ENCODE measurements at regions not wholly inside any gene's neighbourhood (a gene's known extent, or its start where the extent isn't known, plus 50 kb on each side); places are given as distances from the start of the nearest gene placed in this dataset.
"Not testable (repeated sequence)": the region's sequence is repeated elsewhere in the genome, so short reads cannot be mapped to it uniquely, and the experiment has no call there.

GRCh38 chr9:30289435-30289834 is 2095.0 kb upstream of the ACO1 start:
- no peaks in the 10 kb centered on the region for H3K36me3 ChIP-seq
- DNase-seq, result no peak
- no peak for TF ChIP-seq POLR2A (IDR thresholded peaks at IDR 0.05)
- no peak for TF ChIP-seq POLR2AphosphoS5 (IDR thresholded peaks at IDR 0.05)
- TF ChIP-seq EP300 (IDR thresholded peaks at IDR 0.05), result no peak
- TF ChIP-seq, protein P1, sequence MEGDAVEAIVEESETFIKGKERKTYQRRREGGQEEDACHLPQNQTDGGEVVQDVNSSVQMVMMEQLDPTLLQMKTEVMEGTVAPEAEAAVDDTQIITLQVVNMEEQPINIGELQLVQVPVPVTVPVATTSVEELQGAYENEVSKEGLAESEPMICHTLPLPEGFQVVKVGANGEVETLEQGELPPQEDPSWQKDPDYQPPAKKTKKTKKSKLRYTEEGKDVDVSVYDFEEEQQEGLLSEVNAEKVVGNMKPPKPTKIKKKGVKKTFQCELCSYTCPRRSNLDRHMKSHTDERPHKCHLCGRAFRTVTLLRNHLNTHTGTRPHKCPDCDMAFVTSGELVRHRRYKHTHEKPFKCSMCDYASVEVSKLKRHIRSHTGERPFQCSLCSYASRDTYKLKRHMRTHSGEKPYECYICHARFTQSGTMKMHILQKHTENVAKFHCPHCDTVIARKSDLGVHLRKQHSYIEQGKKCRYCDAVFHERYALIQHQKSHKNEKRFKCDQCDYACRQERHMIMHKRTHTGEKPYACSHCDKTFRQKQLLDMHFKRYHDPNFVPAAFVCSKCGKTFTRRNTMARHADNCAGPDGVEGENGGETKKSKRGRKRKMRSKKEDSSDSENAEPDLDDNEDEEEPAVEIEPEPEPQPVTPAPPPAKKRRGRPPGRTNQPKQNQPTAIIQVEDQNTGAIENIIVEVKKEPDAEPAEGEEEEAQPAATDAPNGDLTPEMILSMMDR (IDR thresholded peaks at IDR 0.05), result no peak
- no peak overlapping the region for H3K27ac ChIP-seq
- intact Hi-C loops (cut with DNase I), result no loop called here
- no peak overlapping the region for H3K4me3 ChIP-seq
- H3K4me1 ChIP-seq, result no peaks in the 10 kb centered on the region
- H3K27me3 ChIP-seq, result no peaks in the 10 kb centered on the region
- WGBS, 2 donors, result 57 to 76% methylated on average over 2 of the region's 2 CpGs
- no peaks in the 10 kb centered on the region for H3K9me3 ChIP-seq

DNA sequence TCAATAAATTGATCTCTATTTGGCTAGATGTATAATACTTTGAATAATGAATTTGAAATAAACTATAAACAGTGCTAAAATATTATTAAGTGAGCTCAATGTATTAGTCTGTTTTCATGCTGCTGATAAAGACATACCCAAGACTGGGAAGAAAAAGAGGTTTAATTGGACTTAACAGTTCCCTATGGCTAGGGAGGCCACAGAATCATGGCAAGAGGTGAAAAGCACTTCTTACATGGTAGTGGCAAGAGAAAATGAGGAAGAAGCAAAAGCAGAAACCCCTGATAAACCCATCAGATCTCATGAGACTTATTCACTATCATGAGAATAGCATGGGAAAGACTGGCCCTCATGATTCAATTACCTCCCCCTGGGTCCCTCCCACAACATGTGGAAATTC is 2092.4 kb upstream of the ACO1 start:
- intact Hi-C loops (cut with DNase I); H3K36me3 ChIP-seq; H3K27me3 ChIP-seq; DNase-seq; H3K4me3 ChIP-seq; H3K9me3 ChIP-seq; H3K4me1 ChIP-seq; H3K27ac ChIP-seq: not testable (repeated sequence)

DNA sequence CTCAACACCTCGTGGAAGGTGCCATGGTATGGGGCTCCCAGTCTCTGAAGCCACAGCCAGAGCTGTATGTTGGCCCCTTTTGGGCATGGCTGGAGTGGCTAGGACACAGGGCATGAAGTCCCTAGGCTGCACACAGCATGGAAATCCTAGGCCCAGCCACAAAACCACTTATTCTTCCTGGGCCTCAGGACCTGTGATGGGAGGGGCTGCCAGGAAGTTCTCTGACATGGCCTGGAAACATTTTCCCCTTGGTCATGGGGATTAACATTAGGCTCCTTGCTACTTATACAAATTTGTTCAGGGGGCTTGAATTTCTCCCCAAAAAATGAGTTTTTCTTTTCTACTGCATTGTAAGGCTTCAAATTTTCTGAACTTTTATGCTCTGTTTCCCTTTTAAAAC is 2091.2 kb upstream of the ACO1 start:
- no peaks in the 10 kb centered on the region for H3K27me3 ChIP-seq
- DNase-seq, result no peak
- no peak for TF ChIP-seq POLR2A (IDR thresholded peaks at IDR 0.05)
- TF ChIP-seq, protein P1 (IDR thresholded peaks at IDR 0.05), result no peak
- H3K27ac ChIP-seq, result no peak overlapping the region
- H3K36me3 ChIP-seq, result no peaks in the 10 kb centered on the region
- H3K4me1 ChIP-seq, result no peaks in the 10 kb centered on the region
- WGBS, 2 donors, result 52 to 65% methylated on average over 1 of the region's 1 CpG
- intact Hi-C loops (cut with DNase I), result no loop called here
- no peaks in the 10 kb centered on the region for H3K9me3 ChIP-seq
- H3K4me3 ChIP-seq, result no peak overlapping the region

GRCh38 chr9:30299126-30299780 is 2085.2 kb upstream of the ACO1 start:
- Histone ChIP-seq H3K27me3 (no peaks in the 10 kb centered on the region), H3K4me3 (no peak overlapping the region), H3K27ac (no peak overlapping the region), H3K9me3 (no peaks in the 10 kb centered on the region), H3K4me1 (no peaks in the 10 kb centered on the region), H3K36me3 (no peaks in the 10 kb centered on the region)
- WGBS, 2 donors, result 96 to 97% methylated on average over 25 of the region's 25 CpGs
- TF ChIP-seq EP300 (IDR thresholded peaks at IDR 0.05) (no peak), POLR2A (IDR thresholded peaks at IDR 0.05) (no peak), POLR2AphosphoS5 (IDR thresholded peaks at IDR 0.05) (no peak)
- TF ChIP-seq, protein P1 (IDR thresholded peaks at IDR 0.05), result no peak
- no peak for DNase-seq
- intact Hi-C loops (cut with DNase I), result no loop called here

- H3K4me3 ChIP-seq, result no peak overlapping the region
- intact Hi-C loops (cut with DNase I), result no loop called here
- no peaks in the 10 kb centered on the region for H3K36me3 ChIP-seq
- no peaks in the 10 kb centered on the region for H3K4me1 ChIP-seq
- H3K27ac ChIP-seq, result no peak overlapping the region
- DNase-seq, result no peak
- 23 to 41% methylated on average over 5 of the region's 5 CpGs for WGBS, 2 donors
- H3K27me3 ChIP-seq, result no peaks in the 10 kb centered on the region
- no peaks in the 10 kb centered on the region for H3K9me3 ChIP-seq
- TF ChIP-seq, protein P1 (IDR thresholded peaks at IDR 0.05), result no peak
- TF ChIP-seq POLR2A (IDR thresholded peaks at IDR 0.05) (no peak), POLR2AphosphoS5 (IDR thresholded peaks at IDR 0.05) (no peak), EP300 (IDR thresholded peaks at IDR 0.05) (no peak)
Observed at GRCh38 chr9:30301271-30301963, 2083.0 kb upstream of the ACO1 start.

All from sigmoid colon (tissue), 6 donors.